OCI-LY7 (cell line): ENCODE measurements at regions not wholly inside any gene's neighbourhood (a gene's known extent, or its start where the extent isn't known, plus 50 kb on each side); places are given as distances from the start of the nearest gene placed in this dataset.

Source experiments
- EZH2phosphoT487 ChIP-seq: fragments of 200-600 bp; sonication (generic); IDR thresholded peaks from 2 replicates; pipeline ENCODE4 v1.6.1; 2018; ENCODE audit warnings: low read depth, borderline replicate concordance, mild to moderate bottlenecking, mixed run types, antibody characterized with exemption, low read length, moderate library complexity, mixed read lengths
- TF ChIP-seq, protein P1 (sequence below): fragments of 200-600 bp; sonication (generic); conservative IDR thresholded peaks from 2 replicates; pipeline ENCODE4 v1.5.1; 2014; ENCODE audit warnings: mild to moderate bottlenecking, antibody characterized with exemption, low read length, moderate library complexity, mixed read lengths

DNA sequence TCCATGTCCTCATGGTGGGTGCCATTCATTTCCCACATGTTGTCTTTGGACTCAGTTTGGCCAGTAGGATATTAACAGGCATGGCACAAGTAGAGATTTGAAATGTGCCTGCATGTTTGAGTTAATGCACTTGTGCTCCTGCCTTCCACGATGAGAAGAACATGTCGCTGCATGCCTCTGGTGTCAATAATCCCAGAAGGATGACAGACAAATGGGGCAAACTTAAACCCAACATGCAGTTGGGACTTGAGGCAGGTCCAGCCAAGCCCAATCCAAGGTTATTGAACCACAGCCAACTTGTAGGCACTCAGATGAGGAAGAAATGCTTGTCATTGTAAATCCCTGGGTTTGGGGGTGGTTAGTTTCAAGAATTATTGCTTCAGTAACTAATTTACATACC is 174.6 kb downstream of the TRIM33 start:
- TF ChIP-seq, protein P1, sequence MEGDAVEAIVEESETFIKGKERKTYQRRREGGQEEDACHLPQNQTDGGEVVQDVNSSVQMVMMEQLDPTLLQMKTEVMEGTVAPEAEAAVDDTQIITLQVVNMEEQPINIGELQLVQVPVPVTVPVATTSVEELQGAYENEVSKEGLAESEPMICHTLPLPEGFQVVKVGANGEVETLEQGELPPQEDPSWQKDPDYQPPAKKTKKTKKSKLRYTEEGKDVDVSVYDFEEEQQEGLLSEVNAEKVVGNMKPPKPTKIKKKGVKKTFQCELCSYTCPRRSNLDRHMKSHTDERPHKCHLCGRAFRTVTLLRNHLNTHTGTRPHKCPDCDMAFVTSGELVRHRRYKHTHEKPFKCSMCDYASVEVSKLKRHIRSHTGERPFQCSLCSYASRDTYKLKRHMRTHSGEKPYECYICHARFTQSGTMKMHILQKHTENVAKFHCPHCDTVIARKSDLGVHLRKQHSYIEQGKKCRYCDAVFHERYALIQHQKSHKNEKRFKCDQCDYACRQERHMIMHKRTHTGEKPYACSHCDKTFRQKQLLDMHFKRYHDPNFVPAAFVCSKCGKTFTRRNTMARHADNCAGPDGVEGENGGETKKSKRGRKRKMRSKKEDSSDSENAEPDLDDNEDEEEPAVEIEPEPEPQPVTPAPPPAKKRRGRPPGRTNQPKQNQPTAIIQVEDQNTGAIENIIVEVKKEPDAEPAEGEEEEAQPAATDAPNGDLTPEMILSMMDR = no peak
- TF ChIP-seq EZH2phosphoT487 = no peak
